ENCODE measurements at regions not wholly inside any gene's neighbourhood (a gene's known extent, or its start where the extent isn't known, plus 50 kb on each side); places are given as distances from the start of the nearest gene placed in this dataset.
A peak's percentile ranks its signal among the peaks of the same experiment; 100 is the strongest.

DNA sequence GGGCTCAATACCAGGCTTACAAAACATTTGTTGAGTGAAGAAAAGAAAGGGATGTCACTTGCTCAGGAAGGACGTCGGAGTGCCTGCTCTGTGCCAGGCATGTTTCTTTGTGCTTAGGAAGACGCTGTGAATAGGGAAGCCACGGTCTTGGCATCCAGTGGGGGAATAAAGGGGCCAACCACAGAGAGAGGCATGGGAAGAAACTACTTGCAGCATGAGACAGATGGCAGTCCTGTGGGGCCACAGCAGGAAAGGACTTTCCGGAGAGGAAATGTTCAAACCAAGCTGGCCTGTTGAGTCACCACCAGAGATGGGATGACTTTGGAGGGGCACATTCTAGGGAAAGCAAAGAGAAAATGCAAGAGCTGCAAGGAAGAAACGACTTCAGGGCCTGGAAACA, 173.2 kb downstream of the CDH26 start:
- DNase-seq = no peak

DNA sequence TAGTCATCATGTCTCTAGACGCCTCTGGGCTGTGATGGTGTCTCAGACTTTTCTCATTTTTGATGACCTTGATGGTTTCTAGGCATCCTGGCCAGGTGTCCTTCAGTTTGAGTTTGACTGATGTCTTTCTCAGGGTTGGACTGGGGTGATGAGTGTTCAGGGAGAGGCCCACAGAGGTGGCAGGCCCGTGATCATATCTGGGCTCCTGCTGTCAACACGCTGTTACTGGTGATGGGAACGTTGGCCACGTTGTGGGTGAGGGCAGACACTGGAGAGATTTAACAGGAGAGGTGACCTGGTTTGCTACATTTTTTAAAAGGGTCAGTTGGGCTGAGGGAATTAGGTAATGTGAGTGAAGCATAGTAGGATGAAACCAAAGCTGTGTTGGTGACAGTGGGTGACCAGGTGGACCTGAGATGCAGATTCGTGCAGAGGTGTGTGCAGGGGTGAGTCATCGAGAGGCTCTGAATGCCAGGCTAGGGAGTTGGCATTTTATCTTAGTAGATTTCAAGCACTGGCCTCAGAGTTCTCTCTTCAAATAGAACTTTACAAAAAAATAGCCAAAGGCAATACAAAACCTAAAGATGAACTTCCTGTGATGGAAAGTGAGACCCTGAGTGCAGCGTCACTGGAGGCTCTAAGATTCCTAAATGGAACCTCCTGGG, 174.1 kb downstream of the CDH26 start:
- DNase-seq = no peak

DNA sequence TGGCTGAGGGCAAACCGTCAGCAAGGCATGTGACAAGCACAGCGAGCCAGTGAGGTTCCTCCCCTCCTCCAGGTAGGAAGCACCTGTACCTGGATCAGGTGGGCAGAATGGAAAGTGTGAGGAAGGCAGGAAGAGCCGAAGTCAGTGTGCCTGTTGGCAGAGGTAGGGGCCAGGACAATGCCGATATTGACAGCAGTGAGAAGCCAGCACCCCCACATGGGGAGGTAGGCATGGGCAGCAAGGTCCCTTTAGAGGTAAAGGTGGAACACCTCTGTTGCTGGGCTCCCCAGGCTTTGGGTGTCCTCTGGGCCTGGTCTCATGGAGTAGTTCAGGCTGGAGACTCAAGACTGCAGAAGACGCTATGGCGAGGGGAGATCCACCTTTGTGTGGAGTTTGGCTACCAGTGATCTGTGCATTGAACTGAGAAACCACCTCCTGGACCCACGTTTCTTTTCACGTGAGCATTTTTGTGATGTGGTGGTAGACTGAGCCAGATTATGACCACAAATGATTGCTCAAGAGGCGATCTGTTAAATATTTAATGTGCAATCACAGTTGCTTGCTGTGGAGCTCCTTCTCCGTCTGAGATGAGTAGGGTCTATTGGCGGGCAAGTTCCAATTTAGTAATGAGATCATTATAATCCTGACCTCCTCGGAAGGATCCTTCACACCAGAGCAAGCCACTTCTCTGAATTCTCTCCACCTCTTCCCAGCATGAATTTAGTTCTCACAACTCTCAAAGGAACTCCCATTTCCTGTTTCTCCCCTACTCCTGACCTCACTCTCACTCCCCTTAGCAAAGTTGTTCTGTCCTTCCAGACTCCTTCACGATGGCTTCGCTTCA, 174.8 kb downstream of the CDH26 start:
- no peak for DNase-seq

DNA sequence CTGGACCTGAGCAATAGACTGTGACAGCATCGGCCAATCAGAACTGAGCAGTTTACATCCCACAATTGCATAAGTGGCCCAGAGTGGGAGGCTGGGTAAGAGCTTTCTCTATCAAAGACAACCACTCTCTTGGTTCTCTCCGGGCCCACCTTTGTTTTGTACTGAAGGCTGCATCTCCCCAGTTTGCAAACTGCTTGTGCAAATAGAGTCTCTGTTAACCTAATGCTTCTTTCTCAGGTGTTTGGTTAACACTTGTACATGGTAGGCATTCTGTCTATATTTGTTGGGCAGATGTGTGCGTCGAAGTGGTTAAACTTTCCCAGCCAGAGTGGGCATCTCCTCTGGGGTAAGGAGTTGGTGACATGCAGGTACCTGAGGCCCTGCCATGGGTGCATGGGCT, 177.1 kb downstream of the CDH26 start:
- no peak for DNase-seq

DNA sequence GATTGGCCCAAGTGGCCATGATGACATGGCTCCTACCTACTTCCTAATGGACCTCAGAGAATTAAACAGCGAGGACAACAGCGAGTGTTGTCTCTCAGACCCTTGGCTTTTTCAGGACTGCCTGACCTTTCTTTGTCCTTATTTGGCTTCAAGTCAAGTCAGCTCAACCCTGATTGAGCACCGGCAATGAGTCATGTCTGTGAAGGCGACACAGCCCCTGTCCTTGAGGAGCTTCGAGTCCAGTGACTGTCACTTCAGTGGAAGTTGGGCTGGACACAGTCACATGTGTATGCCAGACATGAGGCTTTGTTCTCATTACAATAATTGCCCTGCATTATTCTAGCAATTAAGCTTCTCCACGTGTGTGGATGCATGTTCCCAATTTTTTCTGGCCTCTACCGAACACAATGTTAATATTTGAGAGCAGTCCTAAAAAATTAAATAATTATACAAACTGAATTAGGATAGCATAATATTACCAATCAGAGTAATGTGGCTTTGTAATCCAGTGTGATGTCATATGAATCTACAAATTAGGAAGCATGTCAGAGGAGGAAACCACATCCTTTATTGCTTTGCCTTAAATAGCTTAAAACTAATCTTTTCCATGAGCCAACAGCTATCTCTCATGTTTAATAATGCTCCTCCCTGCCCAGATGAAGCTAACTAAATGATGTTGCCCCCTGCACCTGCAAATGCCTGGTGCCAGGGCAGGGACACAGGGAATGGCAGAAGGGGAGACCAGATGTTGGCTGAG, 178.6 kb downstream of the CDH26 start:
- DNase-seq = peak; percentile 8

DNA sequence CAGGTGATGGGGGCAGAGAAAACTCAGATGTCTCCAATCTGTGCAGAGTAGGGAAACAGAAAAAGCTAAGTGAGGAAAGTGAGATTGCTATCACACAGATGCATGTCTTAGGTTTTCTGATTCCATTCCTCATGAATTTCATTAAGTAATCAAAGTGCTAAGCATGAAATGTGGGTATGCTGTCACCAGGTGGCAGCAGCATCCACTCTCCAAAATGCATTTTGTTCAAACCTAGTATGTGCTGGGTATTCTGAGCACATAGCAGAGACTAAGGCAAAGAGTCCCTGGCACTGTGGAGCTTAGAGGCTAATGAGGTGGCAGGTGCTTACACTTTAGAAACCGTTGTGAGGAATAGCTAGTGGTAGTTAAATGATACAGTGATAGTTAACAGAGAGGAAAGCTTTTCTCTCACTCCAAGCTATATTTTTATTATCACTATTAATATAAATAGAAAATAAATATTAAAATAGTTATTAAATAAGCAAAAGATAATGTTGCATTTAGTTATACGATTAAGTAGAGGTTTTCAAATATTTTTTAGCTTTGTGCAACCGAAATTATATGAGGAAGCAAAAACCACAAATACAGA, 179.5 kb downstream of the CDH26 start:
- DNase-seq = no peak

DNA sequence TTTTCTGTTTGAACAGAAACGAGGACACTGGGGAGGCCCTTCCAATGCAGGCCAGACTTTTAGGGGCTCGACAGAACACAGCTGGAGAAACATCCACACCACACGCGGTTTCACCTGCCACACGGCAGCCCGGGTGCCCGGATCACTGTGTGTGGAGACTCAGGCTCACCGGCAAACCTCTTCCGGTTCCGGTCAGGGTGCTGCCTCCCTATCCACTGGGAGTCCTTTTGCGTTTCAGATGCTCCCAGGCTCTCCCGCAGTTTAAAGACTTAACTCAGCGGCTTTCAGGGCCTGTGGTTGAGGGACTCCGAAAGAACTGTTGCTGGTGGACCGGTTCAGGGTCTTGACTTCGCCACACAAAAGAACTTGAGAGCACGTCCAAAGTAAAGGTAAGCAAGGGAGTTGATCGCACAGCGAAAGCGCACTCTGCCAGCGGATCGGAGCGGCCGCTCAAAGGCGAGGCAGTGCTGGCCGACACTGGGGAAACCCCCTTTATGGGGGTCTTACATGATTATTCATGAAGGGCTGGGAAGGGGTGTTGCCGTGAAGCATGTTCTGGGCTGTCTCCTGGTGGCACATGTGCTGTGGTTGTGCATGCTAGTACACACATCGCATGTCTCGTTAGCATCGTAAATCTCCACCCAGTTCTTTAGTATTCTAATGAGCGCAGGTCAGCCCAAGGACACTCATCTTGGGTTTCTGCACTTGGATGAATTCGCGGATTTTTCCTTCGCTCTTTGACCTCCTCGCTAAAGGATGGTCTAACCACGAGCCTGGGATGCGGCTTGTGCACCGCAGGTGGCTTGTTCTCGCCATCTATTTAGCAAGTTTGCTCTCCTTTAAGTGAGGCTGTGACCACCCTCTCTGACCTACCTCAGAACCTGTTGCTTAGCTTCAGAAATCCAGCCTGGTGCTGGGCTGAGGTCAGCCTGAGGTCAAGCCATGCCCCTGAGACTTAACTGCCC, 180.3 kb downstream of the CDH26 start:
- peak; percentile 8 for DNase-seq

DNA sequence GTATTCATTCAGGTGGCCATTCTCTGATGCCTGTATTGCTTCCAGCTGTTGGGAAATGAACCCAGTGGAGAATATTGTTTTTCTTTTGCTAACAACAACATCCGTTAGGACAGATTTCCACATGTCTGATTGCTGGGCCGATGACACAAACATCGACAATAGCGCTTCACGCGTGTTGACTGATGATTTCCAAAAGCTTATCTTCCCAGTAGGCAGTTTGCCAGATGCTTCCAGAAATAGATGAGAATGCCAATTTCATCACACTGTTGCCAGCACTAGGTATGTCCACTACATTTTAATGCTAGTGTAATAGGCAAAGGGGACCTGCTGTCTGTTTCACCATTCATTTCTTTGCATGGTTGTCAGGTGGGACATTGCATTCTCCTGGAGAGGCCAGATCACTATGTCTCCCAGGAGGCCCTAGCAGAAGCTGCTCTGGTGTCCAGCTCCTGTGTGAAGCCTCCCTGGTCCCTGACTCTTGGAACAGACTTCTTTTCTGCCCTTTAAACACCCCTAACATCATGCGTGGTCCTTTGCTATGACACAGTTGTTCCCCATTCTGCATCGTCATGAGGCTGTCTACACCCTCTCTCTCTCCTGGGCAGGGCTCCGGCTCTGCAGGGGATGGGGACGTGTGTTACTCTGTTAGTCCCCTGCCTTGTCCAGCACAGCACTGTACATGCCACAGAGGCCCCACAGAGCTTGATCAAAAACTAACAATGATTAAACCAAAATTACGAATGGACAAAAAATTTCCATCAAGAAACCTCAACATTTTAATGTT, 181.6 kb downstream of the CDH26 start:
- DNase-seq = no peak

DNA sequence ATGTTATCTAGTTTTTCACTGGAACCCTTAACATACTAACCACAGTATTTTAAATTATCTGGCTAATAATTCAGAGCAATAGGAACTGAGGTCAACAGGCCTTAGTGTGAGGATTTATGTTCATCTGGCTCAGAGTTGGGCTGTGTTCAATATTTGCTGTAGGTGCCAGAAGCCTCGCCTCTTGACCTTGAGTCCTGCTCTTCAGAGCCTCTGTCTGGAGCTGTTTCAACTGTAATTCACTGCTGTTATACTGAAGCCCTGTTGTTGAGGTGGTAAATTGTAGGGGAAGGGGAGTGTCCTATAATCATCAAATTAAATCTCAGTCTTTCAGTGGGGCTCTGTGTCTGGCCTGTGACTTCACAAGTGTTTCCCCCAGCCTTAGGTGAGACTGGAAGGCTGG, 184.4 kb downstream of the CDH26 start:
- DNase-seq = no peak

DNA sequence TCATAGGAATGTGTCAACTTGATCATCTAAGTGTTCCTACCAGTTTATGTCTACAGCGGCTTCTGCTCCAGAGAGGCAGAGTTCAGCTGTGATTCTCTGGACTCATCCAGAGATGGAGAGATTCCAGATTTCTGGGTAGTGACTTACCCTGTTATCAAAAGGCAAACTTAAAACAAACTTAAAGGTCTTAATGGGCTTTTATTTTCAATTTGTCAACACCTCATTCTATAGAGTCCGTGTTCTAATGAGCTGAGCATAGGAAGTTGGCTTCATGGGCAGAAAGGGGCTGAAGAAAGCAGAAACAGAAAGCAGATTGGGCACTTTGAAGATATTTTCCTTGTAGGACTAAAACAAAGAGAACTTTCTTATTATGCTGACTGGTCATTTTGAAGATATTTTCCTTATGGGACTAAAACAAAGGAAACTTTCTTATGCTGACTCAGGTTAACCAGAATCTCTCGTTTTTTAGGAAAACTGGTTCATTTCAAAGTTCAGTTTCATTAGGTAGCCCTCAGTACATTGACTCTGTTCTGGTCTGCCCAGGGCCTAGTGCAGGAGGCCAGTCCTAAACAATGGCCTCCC, 185.1 kb downstream of the CDH26 start:
- DNase-seq = no peak

DNA sequence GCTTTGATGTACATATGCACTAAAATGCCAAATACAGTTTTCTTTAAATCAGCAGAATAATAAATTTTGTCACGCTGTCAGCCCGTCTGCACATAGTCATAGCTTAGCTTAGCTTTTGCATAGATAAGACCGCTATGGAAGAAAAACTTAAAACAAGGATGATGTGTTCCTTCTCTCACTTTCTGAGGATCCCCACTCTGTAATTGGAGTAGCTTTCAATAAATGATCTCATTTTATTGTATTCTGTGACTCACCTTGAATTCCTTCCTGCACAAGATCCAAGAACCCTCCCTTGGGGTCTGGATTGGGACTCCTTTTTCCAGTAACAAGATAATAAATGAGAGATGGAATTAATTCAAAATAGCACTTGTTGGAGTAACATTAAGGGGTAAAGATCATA, 186.2 kb downstream of the CDH26 start:
- DNase-seq = no peak

DNA sequence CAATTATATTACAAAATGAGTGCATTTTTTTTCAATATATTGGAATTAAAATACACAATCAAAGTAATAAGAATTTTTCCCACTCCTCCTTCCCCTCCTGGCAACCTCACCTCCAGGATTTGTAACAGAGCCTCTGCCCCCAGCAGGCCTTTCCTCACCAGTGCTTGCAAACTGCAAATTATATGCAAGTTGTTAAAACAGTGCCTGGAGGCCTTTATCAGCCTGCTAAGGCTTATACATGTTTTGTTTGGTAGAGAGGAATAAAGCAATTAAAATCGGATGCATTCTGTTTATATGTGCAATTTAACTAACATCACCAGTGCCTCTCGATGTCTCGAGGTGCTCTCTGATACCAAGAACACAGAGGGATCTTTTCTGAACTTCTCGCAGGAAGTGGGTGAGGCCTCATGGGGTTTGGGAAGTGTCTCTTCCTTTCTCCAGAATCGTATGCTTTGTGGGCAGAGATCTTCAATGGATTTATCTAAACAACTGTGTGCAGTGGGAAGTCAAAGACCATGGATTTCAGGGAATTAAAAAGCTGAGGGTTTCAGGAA, 186.8 kb downstream of the CDH26 start:
- DNase-seq = no peak

DNA sequence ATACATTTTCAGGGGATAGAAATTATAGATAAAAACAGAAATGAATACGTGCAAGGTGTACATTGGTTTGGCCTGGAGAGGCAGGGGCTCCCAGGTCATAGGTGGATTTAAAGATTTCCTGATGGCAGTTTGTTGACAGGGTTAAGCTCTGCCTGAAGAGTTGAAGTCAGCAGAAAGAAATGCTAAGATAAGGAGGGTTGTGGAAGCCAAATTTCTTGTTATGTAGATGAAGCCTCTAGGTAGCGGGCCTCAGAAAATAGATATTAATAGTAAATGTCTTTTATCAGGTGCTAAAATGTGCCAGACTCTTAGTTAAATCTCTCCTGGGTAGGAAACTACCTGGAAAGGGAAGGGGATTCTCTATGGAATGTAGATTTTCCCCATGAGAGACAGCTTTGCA, 188.8 kb downstream of the CDH26 start:
- no peak for DNase-seq

DNA sequence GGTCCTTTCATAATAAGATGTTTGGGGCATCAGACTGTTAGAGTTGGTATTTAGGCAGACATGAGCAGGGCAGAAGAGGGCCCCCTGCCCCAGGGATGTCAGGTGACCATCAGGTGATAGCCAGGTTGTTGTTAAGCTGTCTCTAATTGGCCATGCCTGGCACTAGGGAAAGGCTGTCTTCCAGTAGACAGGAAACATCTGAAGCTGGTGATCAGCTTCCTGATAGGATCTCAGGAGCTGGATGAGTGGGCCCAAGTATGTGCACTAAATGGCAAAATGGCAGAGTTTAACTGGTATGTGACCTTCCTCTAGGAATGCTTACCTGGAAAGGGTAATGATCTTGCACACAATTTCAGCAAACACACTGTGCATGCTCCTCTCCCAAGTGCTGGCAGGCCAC, 190.7 kb downstream of the CDH26 start:
- no peak for DNase-seq

DNA sequence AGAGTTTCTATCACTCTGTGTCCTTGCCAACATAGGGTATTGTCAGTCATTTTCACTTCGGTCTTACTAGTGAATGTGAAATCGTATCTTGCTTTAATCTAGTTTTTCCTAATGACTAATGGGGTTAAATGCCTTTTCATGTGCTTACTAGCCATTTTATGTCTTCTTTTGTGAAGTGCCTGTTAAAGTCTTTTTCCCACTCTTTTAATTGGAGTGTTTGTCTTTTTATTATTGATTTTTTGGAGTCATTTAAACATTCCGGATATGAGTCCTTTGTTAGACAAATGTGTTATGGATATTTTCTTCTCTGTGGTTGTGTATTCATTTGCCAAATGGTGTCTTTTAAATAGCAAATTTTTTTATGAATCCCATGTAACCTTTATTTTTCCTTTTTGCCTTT, 194.6 kb downstream of the CDH26 start:
- no peak for DNase-seq

DNA sequence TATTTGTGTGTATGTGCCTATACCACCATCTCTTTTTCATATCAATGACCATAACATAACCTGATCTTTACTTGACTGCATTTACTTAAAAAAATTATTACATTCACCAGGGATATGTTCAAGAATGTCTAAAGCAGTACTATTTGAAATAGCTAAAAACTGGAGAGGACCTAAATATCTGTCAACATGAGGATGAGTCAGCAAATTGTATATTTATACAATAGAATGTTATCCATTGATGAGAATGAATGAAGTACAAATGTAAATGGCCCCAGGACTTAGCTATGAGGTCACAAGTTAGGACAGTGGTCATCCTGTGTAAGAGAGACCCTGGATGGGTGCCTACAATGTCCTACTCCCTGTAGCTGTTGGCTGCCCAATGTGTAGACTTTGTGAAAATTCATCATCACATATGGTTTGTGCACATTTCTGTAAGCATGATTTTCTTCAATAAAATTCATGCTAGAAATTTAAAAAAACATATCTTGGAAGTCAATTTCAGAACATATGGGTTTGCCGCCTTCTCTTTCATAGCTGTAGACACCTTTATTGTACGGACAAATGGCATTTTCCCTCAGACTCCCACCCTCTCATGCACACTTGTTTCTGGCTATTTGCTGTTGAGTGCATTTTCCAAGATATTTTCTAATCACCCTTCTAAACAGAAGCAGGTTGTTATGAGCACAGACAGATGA, 202.4 kb downstream of the CDH26 start:
- no peak for DNase-seq

DNA sequence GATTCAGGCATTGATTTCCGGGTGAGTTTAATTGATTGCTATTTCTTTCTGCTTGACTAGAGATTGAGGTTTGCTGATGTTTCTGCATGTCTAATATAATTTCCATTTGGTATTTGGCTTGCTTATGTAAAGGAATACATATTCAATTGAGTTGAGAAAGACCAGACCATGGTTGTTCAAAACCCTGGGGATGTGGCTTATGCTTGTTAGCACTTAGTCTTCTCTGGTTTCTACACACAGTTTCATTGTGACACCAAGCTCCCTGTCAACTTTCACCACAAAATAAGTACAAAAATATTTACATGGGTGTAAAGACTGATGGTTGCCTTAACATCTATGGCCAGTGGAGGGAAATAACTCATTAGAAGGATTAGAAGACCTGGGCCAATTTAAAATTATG, 209.6 kb downstream of the CDH26 start:
- no peak for DNase-seq

DNA sequence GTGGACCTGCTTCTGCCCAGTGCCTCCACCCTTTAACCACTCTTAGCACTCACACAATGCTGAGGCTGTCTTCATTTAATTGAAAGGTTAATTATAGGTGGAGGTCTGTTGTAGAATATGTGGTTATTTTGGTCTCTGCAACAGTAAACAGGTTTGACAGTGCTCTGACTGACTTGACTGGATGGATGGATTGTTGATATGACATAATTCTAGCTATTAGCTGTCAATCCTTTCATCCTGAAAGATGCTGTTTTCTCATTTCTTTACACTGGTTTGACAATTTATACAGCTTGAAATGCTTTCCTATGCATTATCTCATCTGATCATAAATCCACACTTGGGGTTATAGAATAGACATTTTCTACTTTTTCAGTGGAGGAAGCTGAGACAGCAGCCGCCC, 210.7 kb downstream of the CDH26 start:
- no peak for DNase-seq

DNA sequence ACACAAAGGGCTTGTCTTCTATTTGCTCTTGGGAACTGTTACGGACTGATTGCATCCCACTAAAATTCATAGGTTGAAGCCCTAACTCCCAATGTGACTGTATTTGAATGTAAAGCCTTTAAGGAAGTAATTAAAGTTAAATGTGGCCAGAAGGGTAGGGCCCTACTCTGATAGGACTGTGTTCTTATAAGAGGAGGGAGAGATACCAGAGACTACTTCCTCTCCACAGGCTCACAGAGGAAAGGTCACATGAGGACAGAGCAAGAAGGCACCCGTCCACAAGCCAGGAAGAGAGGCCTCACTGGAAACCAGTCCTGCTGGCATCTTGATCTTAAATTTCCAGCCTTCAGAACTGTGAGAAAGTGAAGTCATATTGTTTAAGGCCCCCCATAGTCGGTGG, 211.9 kb downstream of the CDH26 start:
- no peak for DNase-seq

DNA sequence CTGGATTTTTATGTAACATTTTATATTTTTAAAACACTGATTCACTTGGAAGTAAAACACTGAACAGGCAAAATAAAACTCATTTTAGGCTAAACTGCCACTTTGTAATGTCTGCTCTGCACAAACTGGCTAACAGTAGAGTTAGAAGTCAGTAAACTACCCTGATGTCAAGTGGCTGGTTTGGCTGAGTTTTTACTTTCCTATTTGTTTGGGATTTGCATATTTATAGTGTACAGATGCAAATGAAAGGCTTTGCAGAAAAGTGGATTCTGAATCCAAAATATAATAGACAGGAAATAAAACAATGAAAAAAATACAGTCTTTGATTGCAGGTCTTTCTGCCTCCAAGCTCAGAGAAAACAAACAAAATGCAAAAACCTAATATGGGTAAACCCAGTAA, 213.1 kb downstream of the CDH26 start:
- DNase-seq = no peak

Data from fibroblast of skin of abdomen (primary cell).